ENCODE measurements at regions not wholly inside any gene's neighbourhood (a gene's known extent, or its start where the extent isn't known, plus 50 kb on each side); places are given as distances from the start of the nearest gene placed in this dataset.

DNA sequence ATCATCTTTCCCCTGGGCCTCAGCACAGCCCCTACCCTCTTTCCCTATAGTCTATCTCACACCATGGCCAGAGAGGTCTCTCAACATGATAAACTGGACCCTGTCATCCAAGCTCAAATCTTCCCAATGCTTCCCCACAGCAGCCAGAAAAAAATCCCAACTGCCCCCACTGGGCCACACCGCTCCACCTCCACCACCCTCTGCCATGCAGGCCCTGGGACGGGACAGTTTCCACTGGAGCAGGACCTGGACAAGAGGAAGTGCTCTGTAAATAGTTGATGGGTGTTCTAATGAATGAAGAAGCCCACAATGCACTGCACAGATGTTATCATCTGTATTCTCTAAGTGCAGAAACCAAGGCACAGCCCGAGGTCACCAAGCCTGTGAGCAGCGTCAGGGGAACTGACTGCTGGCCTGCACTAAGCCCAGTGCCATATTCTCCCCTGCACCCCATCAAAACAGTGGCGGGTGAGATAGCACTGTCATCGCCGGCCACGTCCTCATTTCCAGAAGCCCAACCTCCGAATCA lies 161.1 kb downstream of the NUP210 start:
- H3K4me3 ChIP-seq (ENCODE audit: low read length): no peak overlapping the region
- WGBS: 92% methylated on average over 9 of the region's 9 CpGs
- H3K27me3 ChIP-seq (ENCODE audit: insufficient read depth, low read length): no peaks in the 10 kb centered on the region
- H3K9me3 ChIP-seq (ENCODE audit: insufficient read depth, low read depth, low read length): no peaks in the 10 kb centered on the region
- H3K27ac ChIP-seq (ENCODE audit: low read depth, low read length): no peak overlapping the region
- H3K36me3 ChIP-seq (ENCODE audit: insufficient read depth, low read length): no peaks in the 10 kb centered on the region
- no peak overlapping the region for H3K9ac ChIP-seq (ENCODE audit: low read depth, low read length)
- no peaks in the 10 kb centered on the region for H3K4me1 ChIP-seq (ENCODE audit: insufficient read depth, low read length)

DNA sequence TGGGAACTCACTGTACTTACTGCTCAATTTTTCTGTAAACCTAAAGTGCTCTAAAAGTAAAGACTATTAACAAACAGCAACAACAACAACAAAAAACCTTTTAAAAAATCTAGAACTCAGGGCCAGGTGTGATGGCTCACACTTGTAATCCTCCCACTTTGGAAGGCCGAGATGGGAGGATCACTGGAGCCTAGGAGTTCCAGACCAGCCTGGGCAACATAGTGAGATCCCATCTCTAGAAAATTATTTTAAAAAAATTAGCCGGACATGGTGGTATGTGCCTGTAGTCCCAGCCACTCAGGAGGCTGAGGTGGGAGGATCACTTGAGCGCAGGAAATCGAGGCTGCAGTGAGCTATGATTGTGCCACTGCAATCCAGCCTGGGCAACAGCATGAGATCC lies 161.8 kb downstream of the NUP210 start:
- 92% methylated on average over 4 of the region's 4 CpGs for WGBS

DNA sequence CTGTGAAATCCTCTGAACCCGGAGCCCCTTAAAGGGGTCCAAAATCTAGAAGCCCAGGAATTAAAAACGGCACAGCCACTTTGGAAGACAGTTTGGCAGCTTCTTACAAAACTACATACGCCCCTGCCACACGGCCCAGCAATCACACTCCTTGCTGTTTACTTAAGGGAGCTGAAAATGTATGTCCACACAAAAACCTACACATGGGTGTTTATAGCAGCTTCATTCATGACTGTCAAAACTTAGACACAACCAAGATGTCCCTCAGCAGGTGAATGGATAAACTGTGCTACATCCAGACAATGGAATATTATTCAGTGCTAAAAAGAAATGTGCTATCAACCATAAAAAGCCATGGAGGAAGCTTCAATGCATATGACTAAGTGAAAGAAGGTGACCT lies 162.5 kb downstream of the NUP210 start:
- H3K4me3 ChIP-seq (ENCODE audit: low read length): no peak overlapping the region
- no peaks in the 10 kb centered on the region for H3K27me3 ChIP-seq (ENCODE audit: insufficient read depth, low read length)
- 85% methylated on average over 4 of the region's 4 CpGs for WGBS
- no peaks in the 10 kb centered on the region for H3K36me3 ChIP-seq (ENCODE audit: insufficient read depth, low read length)
- H3K4me1 ChIP-seq (ENCODE audit: insufficient read depth, low read length): no peaks in the 10 kb centered on the region
- no peak overlapping the region for H3K9ac ChIP-seq (ENCODE audit: low read depth, low read length)
- no peak overlapping the region for H3K27ac ChIP-seq (ENCODE audit: low read depth, low read length)
- no peaks in the 10 kb centered on the region for H3K9me3 ChIP-seq (ENCODE audit: insufficient read depth, low read depth, low read length)

More for the DNA sequence above, 161.8 kb downstream of the NUP210 start:
- Histone ChIP-seq H3K27ac (ENCODE audit: low read depth, low read length) (no peak overlapping the region), H3K9ac (ENCODE audit: low read depth, low read length) (no peak overlapping the region), H3K9me3 (ENCODE audit: insufficient read depth, low read depth, low read length) (no peaks in the 10 kb centered on the region), H3K27me3 (ENCODE audit: insufficient read depth, low read length) (no peaks in the 10 kb centered on the region), H3K4me3 (ENCODE audit: low read length) (no peak overlapping the region), H3K4me1 (ENCODE audit: insufficient read depth, low read length) (no peaks in the 10 kb centered on the region), H3K36me3 (ENCODE audit: insufficient read depth, low read length) (no peaks in the 10 kb centered on the region)

DNA sequence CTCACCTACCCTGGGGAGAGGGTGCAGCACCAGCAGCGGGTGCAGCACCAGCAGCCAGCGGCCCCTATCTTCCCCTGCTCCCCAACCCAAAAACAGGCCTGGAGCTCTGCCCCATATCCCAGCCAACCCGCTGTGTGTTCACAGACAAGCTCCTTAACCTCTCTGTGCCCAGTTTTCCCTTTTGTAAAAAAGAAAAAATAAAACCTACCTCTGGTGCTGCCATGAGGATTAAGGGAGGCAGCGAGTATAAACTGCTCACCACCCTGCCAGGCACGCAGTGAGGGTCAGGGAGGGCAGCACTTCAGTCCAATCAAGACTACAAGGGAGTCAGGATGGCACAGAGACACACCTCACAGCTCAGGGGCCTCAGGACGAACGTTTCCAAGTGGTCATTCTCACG lies 163.3 kb downstream of the NUP210 start:
- Histone ChIP-seq H3K36me3 (ENCODE audit: insufficient read depth, low read length) (no peaks in the 10 kb centered on the region), H3K4me3 (ENCODE audit: low read length) (no peak overlapping the region), H3K4me1 (ENCODE audit: insufficient read depth, low read length) (no peaks in the 10 kb centered on the region), H3K27me3 (ENCODE audit: insufficient read depth, low read length) (no peaks in the 10 kb centered on the region), H3K27ac (ENCODE audit: low read depth, low read length) (no peak overlapping the region), H3K9me3 (ENCODE audit: insufficient read depth, low read depth, low read length) (no peaks in the 10 kb centered on the region), H3K9ac (ENCODE audit: low read depth, low read length) (no peak overlapping the region)
- WGBS: 88% methylated on average over 8 of the region's 8 CpGs

DNA sequence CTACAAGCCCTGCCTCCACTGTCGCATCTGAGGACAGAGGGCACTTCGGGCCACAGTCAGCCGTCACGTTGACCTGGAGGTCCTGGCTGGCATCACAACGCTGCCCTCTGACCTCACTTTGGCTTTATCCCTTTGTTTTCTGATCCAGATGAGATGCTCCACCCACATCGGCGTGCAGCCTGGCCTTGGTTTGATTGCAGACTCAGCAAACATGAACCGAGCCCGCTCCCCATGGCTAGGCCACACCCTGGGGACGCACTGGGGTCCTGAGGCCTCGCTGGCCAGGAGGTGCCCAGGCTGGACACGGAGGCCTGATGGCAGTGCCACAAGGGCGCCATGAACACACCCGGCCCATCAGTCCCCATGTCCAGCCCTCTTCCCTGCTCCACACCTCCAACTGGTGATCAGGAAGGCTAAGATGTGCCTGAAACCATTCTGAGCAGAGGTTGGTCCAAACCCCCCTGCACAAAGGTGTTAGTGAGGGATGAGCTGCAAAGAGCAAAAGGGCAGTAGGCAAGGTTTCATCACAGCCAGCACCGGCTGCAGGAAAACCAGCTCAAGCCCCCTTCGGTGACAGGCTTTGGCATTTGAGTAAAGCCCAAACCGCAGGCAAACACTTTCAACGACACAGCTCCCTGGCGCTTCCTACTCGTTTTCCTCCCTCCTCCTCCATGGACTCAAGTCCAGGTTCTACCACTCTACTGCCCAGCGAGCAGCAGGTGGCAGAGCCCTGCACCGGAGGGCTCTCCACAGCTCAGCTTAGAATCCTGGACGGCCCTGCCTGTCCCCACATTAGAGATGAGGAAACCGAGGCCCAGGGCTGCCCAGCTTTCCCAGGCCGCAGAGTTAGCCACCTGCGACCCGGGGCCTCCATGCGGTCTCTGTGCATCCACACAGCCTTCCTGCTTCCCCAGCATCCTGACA lies 165.8 kb downstream of the NUP210 start:
- H3K36me3 ChIP-seq (ENCODE audit: insufficient read depth, low read length): no peaks in the 10 kb centered on the region
- no peaks in the 10 kb centered on the region for H3K27me3 ChIP-seq (ENCODE audit: insufficient read depth, low read length)
- H3K4me3 ChIP-seq (ENCODE audit: low read length): no peak overlapping the region
- WGBS: 83% methylated on average over 28 of the region's 28 CpGs
- H3K9me3 ChIP-seq (ENCODE audit: insufficient read depth, low read depth, low read length): no peaks in the 10 kb centered on the region
- H3K27ac ChIP-seq (ENCODE audit: low read depth, low read length): no peak overlapping the region
- no peak overlapping the region for H3K9ac ChIP-seq (ENCODE audit: low read depth, low read length)
- no peaks in the 10 kb centered on the region for H3K4me1 ChIP-seq (ENCODE audit: insufficient read depth, low read length)

DNA sequence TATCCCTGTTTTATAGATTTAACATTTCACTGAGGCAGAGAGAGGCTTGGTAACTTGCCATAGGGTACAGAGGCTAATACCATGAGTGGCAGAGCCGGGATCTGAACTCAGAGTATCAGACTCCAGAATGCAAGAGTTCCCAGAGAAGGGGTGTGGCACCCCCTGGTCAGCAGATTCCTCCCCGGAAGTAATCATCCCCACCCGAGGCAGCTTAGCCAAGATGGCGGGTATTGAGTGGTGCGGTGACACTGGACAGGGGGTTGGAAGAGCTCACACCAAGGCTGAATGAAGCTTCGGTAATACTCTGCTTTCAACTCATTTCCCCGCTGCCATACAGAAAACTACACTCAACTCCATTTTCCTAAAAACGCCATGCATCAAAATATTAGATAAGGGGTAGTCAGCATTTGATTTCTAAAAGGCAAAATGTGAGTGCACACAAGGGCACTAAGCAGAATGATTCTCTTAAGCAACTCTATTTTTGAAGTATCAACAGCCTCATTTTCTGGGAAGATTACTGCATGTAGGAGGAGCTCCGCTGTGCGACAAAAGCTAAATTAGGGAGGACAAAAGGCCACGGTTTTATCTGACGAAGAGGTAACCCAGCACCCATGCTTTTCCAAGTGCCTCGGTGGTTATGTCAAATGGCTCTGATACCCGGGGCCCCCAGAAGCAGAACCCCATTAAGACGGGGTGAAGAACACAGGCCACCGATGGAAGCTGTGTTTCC lies 166.7 kb downstream of the NUP210 start:
- no peaks in the 10 kb centered on the region for H3K9me3 ChIP-seq (ENCODE audit: insufficient read depth, low read depth, low read length)
- H3K4me3 ChIP-seq (ENCODE audit: low read length): no peak overlapping the region
- H3K4me1 ChIP-seq (ENCODE audit: insufficient read depth, low read length): no peaks in the 10 kb centered on the region
- no peak overlapping the region for H3K9ac ChIP-seq (ENCODE audit: low read depth, low read length)
- no peak overlapping the region for H3K27ac ChIP-seq (ENCODE audit: low read depth, low read length)
- 92% methylated on average over 14 of the region's 16 CpGs for WGBS
- no peaks in the 10 kb centered on the region for H3K27me3 ChIP-seq (ENCODE audit: insufficient read depth, low read length)
- no peaks in the 10 kb centered on the region for H3K36me3 ChIP-seq (ENCODE audit: insufficient read depth, low read length)

DNA sequence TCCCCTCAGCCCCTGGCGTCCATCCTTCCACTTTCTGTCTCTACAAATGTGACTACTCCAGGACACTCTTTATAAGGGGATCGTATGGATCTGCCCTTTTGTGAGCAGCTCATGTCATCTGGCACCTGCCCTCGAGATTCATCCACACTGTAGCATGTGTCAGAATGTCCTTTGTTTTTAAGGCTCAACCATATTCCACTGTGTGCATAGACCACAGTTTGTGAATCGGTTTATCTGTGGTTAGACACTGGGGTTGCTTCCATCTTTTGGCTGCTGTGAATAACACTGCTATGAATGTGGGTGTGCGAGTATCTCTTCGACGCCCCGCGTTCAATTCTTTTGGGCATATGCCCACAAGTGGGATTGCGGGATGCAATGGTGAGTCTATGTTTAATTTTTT lies 167.9 kb downstream of the NUP210 start:
- no peaks in the 10 kb centered on the region for H3K27me3 ChIP-seq (ENCODE audit: insufficient read depth, low read length)
- no peaks in the 10 kb centered on the region for H3K4me1 ChIP-seq (ENCODE audit: insufficient read depth, low read length)
- H3K4me3 ChIP-seq (ENCODE audit: low read length): no peak overlapping the region
- WGBS: 96% methylated on average over 10 of the region's 10 CpGs
- H3K27ac ChIP-seq (ENCODE audit: low read depth, low read length): no peak overlapping the region
- no peaks in the 10 kb centered on the region for H3K9me3 ChIP-seq (ENCODE audit: insufficient read depth, low read depth, low read length)
- no peaks in the 10 kb centered on the region for H3K36me3 ChIP-seq (ENCODE audit: insufficient read depth, low read length)
- H3K9ac ChIP-seq (ENCODE audit: low read depth, low read length): no peak overlapping the region

DNA sequence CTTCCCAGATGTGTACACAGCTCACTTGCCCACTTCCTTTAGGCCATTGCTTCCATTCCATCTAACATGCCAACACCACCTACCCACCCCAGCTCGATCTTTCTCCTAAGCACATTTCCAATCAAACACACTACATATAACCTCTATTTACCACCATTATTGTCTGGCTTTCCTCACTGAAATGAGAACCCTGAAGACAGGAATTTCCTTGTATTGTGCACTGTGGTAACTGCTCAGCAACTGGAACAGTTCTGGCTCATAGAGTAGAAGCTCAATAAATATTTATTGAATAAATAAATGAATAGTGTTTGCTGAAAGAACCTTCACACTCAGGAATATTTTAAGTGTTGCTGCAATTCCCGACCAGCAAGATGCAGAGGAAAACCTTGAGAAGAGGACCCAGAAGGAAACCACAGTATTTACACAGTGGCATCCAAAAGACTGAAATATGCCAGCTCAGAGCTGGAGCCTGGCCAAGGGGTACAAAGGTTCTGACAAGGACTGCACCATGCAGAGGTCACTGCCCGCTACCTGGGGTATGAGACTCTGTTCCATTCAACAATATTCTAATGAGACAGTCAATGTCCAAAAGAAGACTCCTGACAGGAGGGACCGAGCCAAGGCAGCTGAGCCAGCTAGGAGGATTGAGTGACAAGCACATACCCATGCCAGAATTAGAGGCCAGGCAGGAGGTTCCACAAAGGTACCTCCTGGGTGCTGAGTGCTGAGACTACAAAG lies 168.8 kb downstream of the NUP210 start:
- Histone ChIP-seq H3K27ac (ENCODE audit: low read depth, low read length) (no peak overlapping the region), H3K27me3 (ENCODE audit: insufficient read depth, low read length) (no peaks in the 10 kb centered on the region)
- 91% methylated on average over 4 of the region's 4 CpGs for WGBS

DNA sequence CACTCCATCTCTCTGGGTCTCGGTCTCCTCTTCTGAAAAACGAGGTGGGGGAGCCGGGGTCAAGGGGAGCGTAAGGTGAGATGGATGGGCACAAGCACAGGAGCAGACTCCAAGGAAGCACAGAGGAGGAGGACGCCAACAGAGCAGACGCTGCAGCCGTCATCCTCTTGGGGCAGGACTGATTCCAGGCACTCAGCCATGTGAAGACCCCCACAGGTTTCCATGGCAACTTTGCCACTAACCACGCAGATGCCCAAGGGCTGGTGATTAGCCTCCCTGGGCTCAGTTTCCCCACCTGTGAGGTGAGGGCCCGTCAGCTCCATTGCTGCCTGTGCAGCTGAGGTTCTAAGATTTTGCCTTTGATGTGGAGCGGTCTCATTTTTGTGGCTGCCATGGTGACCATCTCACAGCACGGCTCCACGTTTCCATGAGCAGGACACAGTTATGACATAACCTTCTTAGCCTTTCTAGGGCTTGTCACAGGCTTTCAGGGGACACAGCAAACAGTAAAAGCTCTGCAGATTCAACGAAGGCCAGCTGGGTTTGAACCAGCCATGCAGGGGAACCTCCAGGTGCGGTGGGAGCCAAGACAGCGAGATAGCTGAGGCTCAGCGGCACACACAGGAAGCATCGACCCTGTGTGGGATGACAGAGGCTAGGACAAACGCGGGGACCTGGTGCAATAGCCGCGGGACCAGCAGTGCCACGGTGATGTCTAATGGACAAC lies 170.3 kb downstream of the NUP210 start:
- WGBS: 89% methylated on average over 22 of the region's 22 CpGs
- no peak overlapping the region for H3K27ac ChIP-seq (ENCODE audit: low read depth, low read length)
- no peaks in the 10 kb centered on the region for H3K9me3 ChIP-seq (ENCODE audit: insufficient read depth, low read depth, low read length)
- H3K4me3 ChIP-seq (ENCODE audit: low read length): no peak overlapping the region
- no peaks in the 10 kb centered on the region for H3K36me3 ChIP-seq (ENCODE audit: insufficient read depth, low read length)
- no peak overlapping the region for H3K9ac ChIP-seq (ENCODE audit: low read depth, low read length)
- H3K4me1 ChIP-seq (ENCODE audit: insufficient read depth, low read length): no peaks in the 10 kb centered on the region
- no peaks in the 10 kb centered on the region for H3K27me3 ChIP-seq (ENCODE audit: insufficient read depth, low read length)

More for the DNA sequence above, 168.8 kb downstream of the NUP210 start:
- Histone ChIP-seq H3K9me3 (ENCODE audit: insufficient read depth, low read depth, low read length) (no peaks in the 10 kb centered on the region), H3K9ac (ENCODE audit: low read depth, low read length) (no peak overlapping the region), H3K36me3 (ENCODE audit: insufficient read depth, low read length) (no peaks in the 10 kb centered on the region), H3K4me1 (ENCODE audit: insufficient read depth, low read length) (no peaks in the 10 kb centered on the region), H3K4me3 (ENCODE audit: low read length) (no peak overlapping the region)

DNA sequence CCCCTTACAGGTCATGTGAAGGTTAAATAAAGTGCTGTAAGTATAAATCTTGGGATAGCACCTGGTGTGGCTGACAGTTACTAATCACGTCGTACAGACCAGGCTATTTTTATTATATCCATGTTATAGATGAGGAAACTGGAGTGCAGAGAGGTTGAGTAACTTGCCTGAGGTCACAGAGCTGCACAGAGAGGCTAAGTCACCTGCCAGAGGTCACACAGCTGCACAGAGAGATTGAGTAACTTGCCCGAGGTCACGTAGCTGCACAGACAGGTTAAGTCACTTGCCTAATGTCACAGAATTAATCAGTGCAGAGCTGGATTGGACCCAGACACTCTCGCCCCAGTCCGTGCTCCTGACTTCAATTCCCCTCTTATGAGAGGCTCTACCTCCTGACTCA lies 171.5 kb downstream of the NUP210 start:
- Histone ChIP-seq H3K36me3 (ENCODE audit: insufficient read depth, low read length) (no peaks in the 10 kb centered on the region), H3K9ac (ENCODE audit: low read depth, low read length) (no peak overlapping the region), H3K4me3 (ENCODE audit: low read length) (no peak overlapping the region), H3K27ac (ENCODE audit: low read depth, low read length) (no peak overlapping the region), H3K9me3 (ENCODE audit: insufficient read depth, low read depth, low read length) (no peaks in the 10 kb centered on the region), H3K4me1 (ENCODE audit: insufficient read depth, low read length) (no peaks in the 10 kb centered on the region), H3K27me3 (ENCODE audit: insufficient read depth, low read length) (no peaks in the 10 kb centered on the region)
- WGBS: 91% methylated on average over 6 of the region's 6 CpGs
